HG03342 (cell line): ENCODE measurements at regions not wholly inside any gene's neighbourhood (a gene's known extent, or its start where the extent isn't known, plus 50 kb on each side); places are given as distances from the start of the nearest gene placed in this dataset.

Experiments
- ATAC-seq: cut with Tn5 transposase; IDR thresholded peaks from one replicate; pipeline ENCODE4 v1.9.1; 2021; ENCODE audit warnings: mild to moderate bottlenecking, moderate library complexity; ENCODE audit not compliant: unreplicated experiment

- ATAC-seq = no peak
Measured at GRCh38 chr17:79541056-79541850, 69.6 kb downstream of the RBFOX3 start.

- no peak for ATAC-seq
Measured at GRCh38 chr17:79539944-79540705, 70.7 kb downstream of the RBFOX3 start.

GRCh38 chr17:79538291-79538690 lies 72.6 kb downstream of the RBFOX3 start:
- ATAC-seq = no peak

- no peak for ATAC-seq
Measured at GRCh38 chr17:79537686-79538085, 73.2 kb downstream of the RBFOX3 start.

GRCh38 chr17:79537061-79537460 lies 73.8 kb downstream of the RBFOX3 start:
- ATAC-seq = no peak

- ATAC-seq = no peak
Measured at GRCh38 chr17:79536212-79536840, 74.5 kb downstream of the RBFOX3 start.

- ATAC-seq = no peak
Measured at GRCh38 chr17:79535728-79536025, 75.2 kb downstream of the RBFOX3 start.

- no peak for ATAC-seq
Measured at GRCh38 chr17:79534851-79535727, 75.8 kb downstream of the RBFOX3 start.

- ATAC-seq = no peak
Measured at GRCh38 chr17:79534111-79534510, 76.7 kb downstream of the RBFOX3 start.

GRCh38 chr17:79533116-79533515 lies 77.7 kb downstream of the RBFOX3 start:
- ATAC-seq = no peak

GRCh38 chr17:79532107-79532790 lies 78.6 kb downstream of the RBFOX3 start:
- no peak for ATAC-seq

- no peak for ATAC-seq
Measured at GRCh38 chr17:79531191-79532095, 79.4 kb downstream of the RBFOX3 start.

GRCh38 chr17:79530361-79531105 lies 80.3 kb downstream of the RBFOX3 start:
- no peak for ATAC-seq

GRCh38 chr17:79529661-79530081 lies 81.2 kb downstream of the RBFOX3 start:
- ATAC-seq = no peak

- no peak for ATAC-seq
Measured at GRCh38 chr17:79528592-79529125, 82.2 kb downstream of the RBFOX3 start.

- ATAC-seq = no peak
Measured at GRCh38 chr17:79527306-79527705, 83.5 kb downstream of the RBFOX3 start.

- ATAC-seq = no peak
Measured at GRCh38 chr17:79525793-79526677, 84.8 kb downstream of the RBFOX3 start.
